Upper lobe of left lung (tissue), 4 donors: ENCODE measurements at regions not wholly inside any gene's neighbourhood (a gene's known extent, or its start where the extent isn't known, plus 50 kb on each side); places are given as distances from the start of the nearest gene placed in this dataset.

ENCODE experiments used
- POLR2A ChIP-seq, 4 donors: fragments of 450-650 bp; IDR thresholded peaks; one replicate each; pipeline ENCODE4 v1.5.1; 2016 to 2017; ENCODE audit warnings: antibody characterized with exemption in 4 of 4, mild to moderate bottlenecking in 2 of 4
- TF ChIP-seq, protein P1 (sequence below), 6 experiments: fragments of 450-650 bp in 4 of 6; fragments of 200-600 bp in 2 of 6; sonication (generic) in 2 of 6; IDR thresholded peaks; one replicate each; pipeline ENCODE4 v1.5.1; 2016 to 2019; ENCODE audit warnings: antibody characterized with exemption in 6 of 6

- TF ChIP-seq, protein P1, sequence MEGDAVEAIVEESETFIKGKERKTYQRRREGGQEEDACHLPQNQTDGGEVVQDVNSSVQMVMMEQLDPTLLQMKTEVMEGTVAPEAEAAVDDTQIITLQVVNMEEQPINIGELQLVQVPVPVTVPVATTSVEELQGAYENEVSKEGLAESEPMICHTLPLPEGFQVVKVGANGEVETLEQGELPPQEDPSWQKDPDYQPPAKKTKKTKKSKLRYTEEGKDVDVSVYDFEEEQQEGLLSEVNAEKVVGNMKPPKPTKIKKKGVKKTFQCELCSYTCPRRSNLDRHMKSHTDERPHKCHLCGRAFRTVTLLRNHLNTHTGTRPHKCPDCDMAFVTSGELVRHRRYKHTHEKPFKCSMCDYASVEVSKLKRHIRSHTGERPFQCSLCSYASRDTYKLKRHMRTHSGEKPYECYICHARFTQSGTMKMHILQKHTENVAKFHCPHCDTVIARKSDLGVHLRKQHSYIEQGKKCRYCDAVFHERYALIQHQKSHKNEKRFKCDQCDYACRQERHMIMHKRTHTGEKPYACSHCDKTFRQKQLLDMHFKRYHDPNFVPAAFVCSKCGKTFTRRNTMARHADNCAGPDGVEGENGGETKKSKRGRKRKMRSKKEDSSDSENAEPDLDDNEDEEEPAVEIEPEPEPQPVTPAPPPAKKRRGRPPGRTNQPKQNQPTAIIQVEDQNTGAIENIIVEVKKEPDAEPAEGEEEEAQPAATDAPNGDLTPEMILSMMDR (IDR thresholded peaks at IDR 0.05) = no peak
- TF ChIP-seq POLR2A (IDR thresholded peaks at IDR 0.05) = no peak
Observed at GRCh38 chr5:117504305-117504704, 929.7 kb upstream of the SEMA6A start.
